OCI-LY1 (cell line): ENCODE measurements at regions not wholly inside any gene's neighbourhood (a gene's known extent, or its start where the extent isn't known, plus 50 kb on each side); places are given as distances from the start of the nearest gene placed in this dataset.

ENCODE experiments used
- EZH2 ChIP-seq: fragments of 200-600 bp; sonication (generic), shearing (Covaris generic); IDR thresholded peaks from 2 replicates; pipeline ENCODE4 v1.8.0; 2017; ENCODE audit warnings: borderline replicate concordance, mixed run types, mild to moderate bottlenecking, antibody characterized with exemption, low read length, moderate library complexity, mixed read lengths
- TF ChIP-seq, protein P1 (sequence below): fragments of 200-600 bp; sonication (generic), shearing (Covaris generic); IDR thresholded peaks from 2 replicates; pipeline ENCODE4 v1.5.1; 2017; ENCODE audit warnings: mild to moderate bottlenecking, antibody characterized with exemption, low read length, moderate library complexity, mixed read lengths

DNA sequence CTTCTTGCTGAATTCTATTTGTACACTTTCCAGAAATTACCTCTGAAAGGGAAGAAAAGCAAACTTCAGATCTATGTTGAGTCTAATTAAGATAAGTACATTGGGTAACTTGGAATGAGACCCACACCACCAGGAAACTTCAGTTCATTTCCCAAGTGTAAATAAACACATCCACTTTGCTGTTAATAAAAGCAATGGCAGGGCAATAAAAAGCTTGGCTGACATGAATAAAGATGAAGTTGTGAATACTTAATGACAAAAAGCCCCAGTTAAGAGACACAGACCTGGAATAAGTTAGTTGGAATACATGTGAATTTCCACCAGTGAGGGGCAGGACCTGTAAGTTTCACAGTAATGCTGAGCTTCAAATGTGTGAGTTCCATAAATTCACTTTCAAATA is 83.3 kb downstream of the MEX3B start:
- TF ChIP-seq, protein P1, sequence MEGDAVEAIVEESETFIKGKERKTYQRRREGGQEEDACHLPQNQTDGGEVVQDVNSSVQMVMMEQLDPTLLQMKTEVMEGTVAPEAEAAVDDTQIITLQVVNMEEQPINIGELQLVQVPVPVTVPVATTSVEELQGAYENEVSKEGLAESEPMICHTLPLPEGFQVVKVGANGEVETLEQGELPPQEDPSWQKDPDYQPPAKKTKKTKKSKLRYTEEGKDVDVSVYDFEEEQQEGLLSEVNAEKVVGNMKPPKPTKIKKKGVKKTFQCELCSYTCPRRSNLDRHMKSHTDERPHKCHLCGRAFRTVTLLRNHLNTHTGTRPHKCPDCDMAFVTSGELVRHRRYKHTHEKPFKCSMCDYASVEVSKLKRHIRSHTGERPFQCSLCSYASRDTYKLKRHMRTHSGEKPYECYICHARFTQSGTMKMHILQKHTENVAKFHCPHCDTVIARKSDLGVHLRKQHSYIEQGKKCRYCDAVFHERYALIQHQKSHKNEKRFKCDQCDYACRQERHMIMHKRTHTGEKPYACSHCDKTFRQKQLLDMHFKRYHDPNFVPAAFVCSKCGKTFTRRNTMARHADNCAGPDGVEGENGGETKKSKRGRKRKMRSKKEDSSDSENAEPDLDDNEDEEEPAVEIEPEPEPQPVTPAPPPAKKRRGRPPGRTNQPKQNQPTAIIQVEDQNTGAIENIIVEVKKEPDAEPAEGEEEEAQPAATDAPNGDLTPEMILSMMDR, result no peak
- TF ChIP-seq EZH2, result no peak
